ENCODE measurements at regions not wholly inside any gene's neighbourhood (a gene's known extent, or its start where the extent isn't known, plus 50 kb on each side); places are given as distances from the start of the nearest gene placed in this dataset.

DNA sequence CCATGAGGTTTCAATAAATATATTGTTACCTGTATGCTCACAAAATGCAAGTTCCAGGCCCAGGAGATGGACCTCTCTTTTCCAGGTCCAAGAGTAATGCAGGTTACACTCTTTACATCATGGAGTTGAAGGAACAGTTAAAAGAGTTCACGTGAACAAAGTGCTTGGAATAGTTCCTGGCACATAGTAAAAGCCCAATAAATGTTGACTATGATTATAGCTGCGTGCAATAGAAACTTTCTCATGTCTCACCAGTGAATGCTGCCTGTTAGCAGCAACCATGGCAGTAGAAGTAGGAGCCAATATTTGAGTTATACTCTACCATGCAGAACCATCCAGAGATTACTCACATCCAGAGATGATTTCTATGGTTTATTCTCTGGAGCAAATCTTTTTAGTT, 707.5 kb downstream of the DHX35 start:
- FAIRE-seq, result no peak
- dilution Hi-C loops (cut with MboI; ENCODE audit: extremely low pct_ligation_motif_present, low sequenced_read_pairs), result no loop called here

DNA sequence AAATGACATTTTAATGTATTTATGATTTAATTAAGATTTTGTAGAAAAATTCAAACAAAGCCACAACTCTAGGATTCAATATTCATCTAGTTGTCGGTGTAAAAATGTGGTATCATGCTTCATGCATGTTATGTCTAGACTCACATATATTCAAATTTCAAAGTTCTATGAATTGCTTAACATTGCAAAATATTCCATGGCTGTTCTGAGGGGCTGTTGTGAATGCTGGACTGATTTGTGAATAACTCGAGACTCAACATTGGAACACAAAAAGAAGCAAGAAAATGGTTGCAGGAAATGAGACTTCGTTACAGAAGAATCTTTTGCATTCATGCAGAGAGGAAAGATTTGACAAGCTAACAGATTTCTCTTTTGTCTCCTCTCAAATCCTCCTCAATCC, 705.9 kb downstream of the DHX35 start:
- DNase-seq (ENCODE audit: low read depth, low spot score), result no peak
- TF ChIP-seq EZH2 (IDR thresholded peaks at IDR 0.05; ENCODE audit: borderline replicate concordance, low read depth, low read length, severe bottlenecking), result no peak
- TF ChIP-seq JUN (IDR thresholded peaks at IDR 0.05; ENCODE audit: borderline replicate concordance, insufficient read depth, insufficient read length, low read depth), result no peak
- no peak for TF ChIP-seq FOS (IDR thresholded peaks at IDR 0.05; ENCODE audit: borderline replicate concordance, insufficient read depth, low read length)
- TF ChIP-seq, protein P1, sequence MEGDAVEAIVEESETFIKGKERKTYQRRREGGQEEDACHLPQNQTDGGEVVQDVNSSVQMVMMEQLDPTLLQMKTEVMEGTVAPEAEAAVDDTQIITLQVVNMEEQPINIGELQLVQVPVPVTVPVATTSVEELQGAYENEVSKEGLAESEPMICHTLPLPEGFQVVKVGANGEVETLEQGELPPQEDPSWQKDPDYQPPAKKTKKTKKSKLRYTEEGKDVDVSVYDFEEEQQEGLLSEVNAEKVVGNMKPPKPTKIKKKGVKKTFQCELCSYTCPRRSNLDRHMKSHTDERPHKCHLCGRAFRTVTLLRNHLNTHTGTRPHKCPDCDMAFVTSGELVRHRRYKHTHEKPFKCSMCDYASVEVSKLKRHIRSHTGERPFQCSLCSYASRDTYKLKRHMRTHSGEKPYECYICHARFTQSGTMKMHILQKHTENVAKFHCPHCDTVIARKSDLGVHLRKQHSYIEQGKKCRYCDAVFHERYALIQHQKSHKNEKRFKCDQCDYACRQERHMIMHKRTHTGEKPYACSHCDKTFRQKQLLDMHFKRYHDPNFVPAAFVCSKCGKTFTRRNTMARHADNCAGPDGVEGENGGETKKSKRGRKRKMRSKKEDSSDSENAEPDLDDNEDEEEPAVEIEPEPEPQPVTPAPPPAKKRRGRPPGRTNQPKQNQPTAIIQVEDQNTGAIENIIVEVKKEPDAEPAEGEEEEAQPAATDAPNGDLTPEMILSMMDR (IDR thresholded peaks at IDR 0.05; ENCODE audit: extremely low read depth in 1 of 2, insufficient read depth in 1 of 2, low read depth in 1 of 2, low read length in 2 of 2), result no peak
- TF ChIP-seq POLR2A (IDR thresholded peaks at IDR 0.05; ENCODE audit: low read depth, low read length), result no peak
- TF ChIP-seq, protein P2, sequence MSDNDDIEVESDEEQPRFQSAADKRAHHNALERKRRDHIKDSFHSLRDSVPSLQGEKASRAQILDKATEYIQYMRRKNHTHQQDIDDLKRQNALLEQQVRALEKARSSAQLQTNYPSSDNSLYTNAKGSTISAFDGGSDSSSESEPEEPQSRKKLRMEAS (IDR thresholded peaks at IDR 0.05; ENCODE audit: insufficient read depth, insufficient read length), result no peak
- TF ChIP-seq POLR2AphosphoS5 (IDR thresholded peaks at IDR 0.05; ENCODE audit: insufficient read depth, low read depth, low read length), result no peak
- TF ChIP-seq GATA2 (IDR thresholded peaks at IDR 0.05; ENCODE audit: insufficient read depth, insufficient read length, low read depth, low read length), result no peak
- TF ChIP-seq MYC (IDR thresholded peaks at IDR 0.05; ENCODE audit: low read depth, low read length), result no peak
- no peak overlapping the region for H2AFZ ChIP-seq (ENCODE audit: low read depth, low read length)
- H3K9me3 ChIP-seq (replicated peaks; ENCODE audit: control insufficient read depth, insufficient read depth, low read length), result no peaks in the 10 kb centered on the region
- H3K27me3 ChIP-seq (ENCODE audit: control insufficient read depth in 2 of 2, insufficient read depth in 2 of 2, low read length in 2 of 2), result peaks cover 2 to 5% of the 10 kb centered on the region in 2 experiments
- no peak overlapping the region for H3K4me2 ChIP-seq (ENCODE audit: insufficient read depth, low read length)
- FAIRE-seq, result peak; percentile 4
- H3K79me2 ChIP-seq (ENCODE audit: control insufficient read depth, insufficient read depth, low read length), result no peaks in the 10 kb centered on the region
- H3K27ac ChIP-seq (ENCODE audit: insufficient read depth, low read depth, low read length), result no peak overlapping the region
- CTCF ChIA-PET, result no interaction called here
- H3K4me3 ChIP-seq (replicated peaks in 1 of 3; ENCODE audit: insufficient read depth in 1 of 3, low read depth in 1 of 3, low read length in 3 of 3), result no peak overlapping the region
- H4K20me1 ChIP-seq (replicated peaks; ENCODE audit: control insufficient read depth, extremely low read depth, insufficient read depth, low read length), result no peaks in the 10 kb centered on the region
- dilution Hi-C loops (cut with MboI; ENCODE audit: extremely low pct_ligation_motif_present, low sequenced_read_pairs), result no loop called here
- H3K9ac ChIP-seq (replicated peaks; ENCODE audit: extremely low read depth, insufficient read depth, low read length), result no peak overlapping the region
- no peaks in the 10 kb centered on the region for H3K9me1 ChIP-seq (replicated peaks; ENCODE audit: control insufficient read depth, extremely low read depth, insufficient read depth, low read length)
- no peaks in the 10 kb centered on the region for H3K36me3 ChIP-seq (ENCODE audit: control insufficient read depth in 2 of 2, extremely low read depth in 1 of 2, insufficient read depth in 2 of 2, low read length in 2 of 2)
- BruUV-seq (replicated peaks), result no TSS peak
- POLR2A ChIA-PET, result no interaction called here
- no peaks in the 10 kb centered on the region for H3K4me1 ChIP-seq (ENCODE audit: control insufficient read depth, extremely low read depth, insufficient read depth, low read length)
- intact Hi-C loops (cut with micrococcal nuclease), result loop anchor here (10.0 kb wide), 1 partner anchor 403 kb away; no protein-coding TSS in a partner anchor

More for the DNA sequence above, 707.5 kb downstream of the DHX35 start:
- Histone ChIP-seq H3K27me3 (ENCODE audit: control insufficient read depth in 2 of 2, insufficient read depth in 2 of 2, low read length in 2 of 2) (peaks cover 2 to 5% of the 10 kb centered on the region in 2 experiments), H3K9me3 (replicated peaks; ENCODE audit: control insufficient read depth, insufficient read depth, low read length) (no peaks in the 10 kb centered on the region), H3K4me3 (replicated peaks in 1 of 3; ENCODE audit: insufficient read depth in 1 of 3, low read depth in 1 of 3, low read length in 3 of 3) (no peak overlapping the region), H3K4me1 (ENCODE audit: control insufficient read depth, extremely low read depth, insufficient read depth, low read length) (no peaks in the 10 kb centered on the region), H2AFZ (ENCODE audit: low read depth, low read length) (no peak overlapping the region), H3K36me3 (ENCODE audit: control insufficient read depth in 2 of 2, extremely low read depth in 1 of 2, insufficient read depth in 2 of 2, low read length in 2 of 2) (no peaks in the 10 kb centered on the region), H3K4me2 (ENCODE audit: insufficient read depth, low read length) (no peak overlapping the region), H3K9ac (replicated peaks; ENCODE audit: extremely low read depth, insufficient read depth, low read length) (no peak overlapping the region), H3K27ac (ENCODE audit: insufficient read depth, low read depth, low read length) (no peak overlapping the region), H4K20me1 (replicated peaks; ENCODE audit: control insufficient read depth, extremely low read depth, insufficient read depth, low read length) (no peaks in the 10 kb centered on the region), H3K79me2 (ENCODE audit: control insufficient read depth, insufficient read depth, low read length) (no peaks in the 10 kb centered on the region), H3K9me1 (replicated peaks; ENCODE audit: control insufficient read depth, extremely low read depth, insufficient read depth, low read length) (no peaks in the 10 kb centered on the region)
- ChIA-PET POLR2A (no interaction called here), CTCF (no interaction called here)
- no peak for DNase-seq (ENCODE audit: low read depth, low spot score)
- intact Hi-C loops (cut with micrococcal nuclease), result loop anchor here (10.0 kb wide), 1 partner anchor 405 kb away; no protein-coding TSS in a partner anchor
- TF ChIP-seq JUN (IDR thresholded peaks at IDR 0.05; ENCODE audit: borderline replicate concordance, insufficient read depth, insufficient read length, low read depth), result no peak
- TF ChIP-seq, protein P2 (IDR thresholded peaks at IDR 0.05; ENCODE audit: insufficient read depth, insufficient read length), result no peak
- TF ChIP-seq POLR2AphosphoS5 (IDR thresholded peaks at IDR 0.05; ENCODE audit: insufficient read depth, low read depth, low read length), result no peak
- no peak for TF ChIP-seq MYC (IDR thresholded peaks at IDR 0.05; ENCODE audit: low read depth, low read length)
- TF ChIP-seq GATA2 (IDR thresholded peaks at IDR 0.05; ENCODE audit: insufficient read depth, insufficient read length, low read depth, low read length), result no peak
- TF ChIP-seq FOS (IDR thresholded peaks at IDR 0.05; ENCODE audit: borderline replicate concordance, insufficient read depth, low read length), result no peak
- no TSS peak for BruUV-seq (replicated peaks)
